HG03064 (cell line): ENCODE measurements at regions not wholly inside any gene's neighbourhood (a gene's known extent, or its start where the extent isn't known, plus 50 kb on each side); places are given as distances from the start of the nearest gene placed in this dataset.
"Not testable (repeated sequence)": the region's sequence is repeated elsewhere in the genome, so short reads cannot be mapped to it uniquely, and the experiment has no call there.

Source experiments
- ATAC-seq: cut with Tn5 transposase; IDR thresholded peaks from one replicate; pipeline ENCODE4 v1.9.1; 2021; ENCODE audit warnings: low read depth; ENCODE audit not compliant: unreplicated experiment

- no peak for ATAC-seq
Measured at GRCh38 chr1:94769551-94769950, 50.6 kb upstream of the SLC44A3 start.

DNA sequence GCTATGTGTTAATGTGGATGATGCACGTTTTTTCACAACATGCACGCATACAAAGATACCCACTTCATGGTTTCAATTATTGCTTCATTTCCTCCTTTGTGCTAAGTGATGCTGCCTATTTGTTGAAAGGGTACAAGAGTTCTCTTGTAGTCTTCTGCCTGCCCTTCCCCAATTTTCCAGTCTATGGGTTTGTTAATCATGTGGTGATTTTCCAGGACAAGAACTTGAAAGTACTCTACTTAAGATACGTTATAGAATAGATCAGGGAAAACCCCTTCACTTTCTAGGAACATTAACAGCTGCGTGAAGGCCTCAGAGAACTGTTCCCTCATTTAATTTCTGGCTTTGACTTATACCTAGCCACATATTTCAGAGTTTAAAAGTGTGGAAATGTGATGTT, 52.1 kb upstream of the SLC44A3 start:
- no peak for ATAC-seq

DNA sequence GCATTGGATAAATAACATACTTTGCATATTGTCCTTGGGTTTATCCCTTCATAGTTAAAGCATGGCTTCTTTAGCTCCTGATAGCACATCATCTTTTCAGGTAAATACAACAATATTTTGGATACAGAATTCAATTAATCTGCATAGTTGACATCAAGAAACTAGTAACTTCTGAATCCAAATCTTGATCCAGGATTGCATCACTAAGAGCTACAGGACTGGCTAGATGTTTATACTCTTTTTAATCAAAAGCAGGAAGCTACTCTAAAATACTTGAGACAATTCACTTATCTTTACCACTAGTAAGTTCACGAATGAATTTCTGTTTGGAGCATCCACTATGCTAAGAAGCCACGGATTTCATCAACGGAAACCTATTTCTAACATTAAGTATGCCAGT, 54.2 kb upstream of the SLC44A3 start:
- ATAC-seq: no peak

DNA sequence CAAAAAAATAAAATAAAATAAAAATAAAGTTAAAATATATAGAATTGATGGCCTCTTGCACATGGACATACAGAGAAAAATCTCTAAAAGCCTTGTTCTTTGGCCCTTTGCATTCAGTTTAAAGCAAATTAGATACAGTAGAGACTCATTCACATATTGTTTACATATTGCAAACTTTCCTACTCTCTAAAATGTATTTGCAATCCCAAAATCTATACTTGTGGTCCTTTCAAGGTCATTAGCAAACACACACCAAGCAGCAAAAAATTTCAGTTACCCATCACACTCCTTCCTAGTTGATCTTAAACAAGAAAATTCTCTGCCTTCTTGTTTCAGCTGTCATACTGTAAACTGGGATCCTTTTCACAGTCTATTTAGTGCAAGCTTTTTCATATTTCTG, 61.0 kb upstream of the SLC44A3 start:
- ATAC-seq: no peak

- no peak for ATAC-seq
Measured at GRCh38 chr1:94757931-94758330, 62.2 kb upstream of the SLC44A3 start.

DNA sequence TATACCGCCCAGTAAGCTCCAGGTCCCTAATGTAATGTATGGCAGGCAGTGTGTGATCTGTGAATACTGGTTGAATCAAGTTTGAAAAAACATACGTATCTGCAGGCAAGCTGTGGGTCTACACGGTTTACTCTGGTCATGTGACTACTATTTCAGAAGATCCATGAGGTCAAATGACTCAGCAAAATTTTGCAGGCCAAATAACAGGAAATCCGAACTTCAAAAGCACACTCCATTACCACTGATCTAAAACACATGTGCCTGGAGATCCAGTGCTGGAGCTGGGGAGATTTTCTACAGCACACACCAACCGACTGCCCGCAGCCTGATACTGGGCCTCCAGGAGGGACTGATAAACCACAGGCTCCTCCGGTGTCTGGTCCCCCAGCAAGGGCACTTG, 64.5 kb upstream of the SLC44A3 start:
- ATAC-seq: no peak

GRCh38 chr1:94755016-94755415, 65.1 kb upstream of the SLC44A3 start:
- not testable (repeated sequence) for ATAC-seq

DNA sequence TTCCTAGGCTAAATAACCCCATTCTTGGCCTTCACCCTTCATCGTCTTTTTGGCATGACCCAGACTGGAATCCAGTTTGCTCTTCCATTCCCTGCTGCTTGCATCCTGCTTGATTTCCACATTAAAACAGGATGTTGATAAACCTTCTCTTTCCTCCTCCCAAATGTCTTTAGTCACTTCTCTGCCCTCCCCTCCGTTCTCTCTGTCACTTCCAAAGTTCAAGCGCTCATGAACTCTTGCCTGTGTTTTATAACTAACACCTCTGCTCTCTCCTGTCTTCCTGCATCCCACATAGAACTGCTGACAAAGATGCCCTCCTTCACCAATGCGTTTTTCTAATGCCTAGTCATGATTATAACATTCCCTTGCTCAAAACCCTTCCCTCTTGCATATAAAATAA, 65.6 kb upstream of the SLC44A3 start:
- ATAC-seq: no peak

DNA sequence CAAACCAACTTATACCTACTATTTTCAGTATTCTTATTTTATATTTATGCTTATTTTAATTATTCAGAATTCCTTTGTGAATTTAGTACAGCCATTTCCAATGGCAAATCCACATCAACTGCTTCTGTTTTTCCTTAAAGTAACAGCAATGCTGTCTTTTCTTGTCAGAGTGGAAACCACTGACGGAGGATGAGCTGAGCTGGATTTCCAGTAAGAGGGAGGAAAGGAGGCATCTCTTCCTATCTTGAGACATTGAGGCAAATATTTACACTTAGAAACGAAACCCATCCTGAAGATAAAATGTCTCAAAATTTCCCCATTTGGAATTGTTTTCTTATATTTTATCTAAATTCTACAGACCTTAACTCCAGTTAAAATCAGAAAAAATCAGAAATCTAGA, 66.1 kb upstream of the SLC44A3 start:
- no peak for ATAC-seq

DNA sequence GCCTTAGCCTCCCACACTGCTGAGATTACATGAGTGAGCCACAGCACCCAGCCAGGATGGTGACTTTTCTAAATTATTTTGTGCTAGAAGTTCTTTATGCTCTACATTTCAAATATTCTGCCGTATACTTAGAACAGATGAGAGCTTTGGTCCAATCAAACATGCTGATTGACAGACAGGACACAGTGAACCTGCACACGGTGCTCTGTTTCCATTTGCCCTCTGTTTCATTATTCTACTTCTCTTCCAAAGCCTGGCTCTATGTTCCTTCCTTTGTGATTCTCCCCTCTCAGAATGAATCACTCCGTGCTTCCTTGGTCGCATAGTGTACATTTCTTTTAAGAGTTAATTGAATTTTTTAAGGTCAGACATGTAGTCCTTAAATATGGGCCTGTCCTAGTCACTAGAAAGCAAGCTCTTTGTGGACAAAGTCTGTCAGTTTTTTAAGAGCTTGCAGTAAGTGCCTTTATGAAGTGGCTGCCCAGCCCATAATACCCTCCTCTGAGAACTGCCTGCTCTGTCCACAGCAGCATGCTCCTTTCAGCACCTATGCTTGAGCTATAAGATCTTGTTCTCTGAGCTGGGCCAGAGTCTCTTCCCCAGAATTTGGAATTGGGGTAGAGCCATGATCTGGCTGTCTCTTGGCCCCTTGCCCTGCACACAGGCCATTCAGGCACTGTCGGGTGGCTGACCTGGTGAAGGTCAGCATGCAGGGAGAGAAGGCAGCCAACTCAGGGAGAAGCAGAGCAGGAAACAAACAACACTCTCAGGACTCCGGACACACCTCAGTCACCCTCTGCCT, 66.8 kb upstream of the SLC44A3 start:
- no peak for ATAC-seq

DNA sequence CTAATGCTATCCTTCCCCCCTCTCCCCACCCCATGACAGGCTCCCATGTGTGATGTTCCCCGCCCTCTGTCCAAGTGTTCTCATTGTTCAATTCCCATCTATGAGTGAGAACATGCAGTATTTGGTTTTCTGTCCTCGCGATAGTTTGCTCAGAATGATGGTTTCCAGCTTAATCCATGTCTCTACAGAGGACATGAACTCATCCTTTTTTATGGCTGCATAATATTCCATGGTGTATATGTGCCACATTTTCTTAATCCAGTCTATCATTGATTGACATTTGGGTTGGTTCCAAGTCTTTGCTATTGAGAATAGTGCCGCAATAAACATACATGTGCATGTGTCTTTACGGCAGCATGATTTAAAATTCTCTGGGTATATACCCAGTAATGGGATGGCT, 68.7 kb upstream of the SLC44A3 start:
- ATAC-seq: not testable (repeated sequence)

- ATAC-seq: no peak
Measured at GRCh38 chr1:94746635-94747525, 73.3 kb upstream of the SLC44A3 start.

DNA sequence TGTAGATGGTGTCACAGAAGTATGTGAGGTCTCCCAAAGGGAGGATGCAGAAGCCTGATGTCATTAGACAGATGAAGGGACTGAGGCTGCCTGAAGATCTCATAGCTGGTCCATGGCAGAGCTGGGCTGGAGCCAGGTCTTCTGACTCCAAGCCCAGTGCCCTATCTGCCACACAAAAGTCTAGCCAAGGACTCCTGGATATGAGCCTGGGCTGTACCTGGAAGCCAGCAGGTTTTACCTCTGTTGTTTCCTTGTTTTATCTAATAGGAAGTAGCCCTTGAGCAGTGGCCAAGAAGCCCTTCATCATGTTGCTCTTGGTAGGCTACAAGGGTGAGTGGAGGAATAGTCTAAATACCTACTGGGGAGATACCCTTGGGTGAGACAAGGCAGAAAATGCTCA, 74.4 kb upstream of the SLC44A3 start:
- ATAC-seq: no peak

GRCh38 chr1:94743862-94744261, 76.3 kb upstream of the SLC44A3 start:
- no peak for ATAC-seq

DNA sequence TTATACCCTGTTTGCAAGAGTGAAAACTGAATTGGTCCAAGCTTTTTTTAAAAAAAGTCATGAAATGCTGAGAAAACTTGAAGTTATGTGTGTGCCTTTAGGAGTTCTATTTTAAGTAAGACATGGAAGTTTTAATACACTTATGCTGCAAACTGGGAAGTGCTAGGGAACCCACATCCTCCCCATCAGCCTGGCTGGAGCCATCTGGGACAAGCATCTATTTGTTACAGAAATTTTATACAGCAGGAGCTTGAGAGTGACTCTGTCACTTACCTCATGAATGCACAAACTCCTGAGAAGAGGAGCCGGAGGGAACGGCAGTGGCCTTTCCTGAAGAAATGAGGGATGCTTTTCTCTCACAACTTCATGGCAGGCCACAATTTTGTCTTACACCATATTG, 78.2 kb upstream of the SLC44A3 start:
- no peak for ATAC-seq

GRCh38 chr1:94741510-94741909, 78.6 kb upstream of the SLC44A3 start:
- no peak for ATAC-seq

- no peak for ATAC-seq
Measured at GRCh38 chr1:94739521-94740061, 80.6 kb upstream of the SLC44A3 start.

GRCh38 chr1:94738371-94738770, 81.8 kb upstream of the SLC44A3 start:
- no peak for ATAC-seq

- no peak for ATAC-seq
Measured at GRCh38 chr1:94737124-94737998, 82.8 kb upstream of the SLC44A3 start.

GRCh38 chr1:94736549-94736948, 83.6 kb upstream of the SLC44A3 start:
- ATAC-seq: no peak

- ATAC-seq: no peak
Measured at GRCh38 chr1:94736073-94736472, 84.1 kb upstream of the SLC44A3 start.
